Left hindlimb (tissue), 1 donor: ENCODE measurements at regions not wholly inside any gene's neighbourhood (a gene's known extent, or its start where the extent isn't known, plus 50 kb on each side); places are given as distances from the start of the nearest gene placed in this dataset.
"Not testable (repeated sequence)": the region's sequence is repeated elsewhere in the genome, so short reads cannot be mapped to it uniquely, and the experiment has no call there.

Source experiments
- DNase-seq: peaks from one replicate; pipeline ENCODE4 v3.0.0-alpha.2; 2018

GRCh38 chr2:208945719-208946256 lies 478.1 kb upstream of the MAP2 start:
- DNase-seq = no peak

GRCh38 chr2:208948073-208948472 lies 475.8 kb upstream of the MAP2 start:
- no peak for DNase-seq

- DNase-seq = no peak
These were observed 453.8 kb upstream of the MAP2 start for GRCh38 chr2:208970070-208970469.

GRCh38 chr2:208977582-208977981 lies 446.3 kb upstream of the MAP2 start:
- no peak for DNase-seq

- DNase-seq = no peak
These were observed 444.9 kb upstream of the MAP2 start for GRCh38 chr2:208978946-208979345.

- no peak for DNase-seq
These were observed 443.5 kb upstream of the MAP2 start for GRCh38 chr2:208980321-208980720.

- DNase-seq = no peak
These were observed 441.0 kb upstream of the MAP2 start for GRCh38 chr2:208982831-208983230.

GRCh38 chr2:208983486-208983885 lies 440.4 kb upstream of the MAP2 start:
- DNase-seq = no peak

- DNase-seq = no peak
These were observed 439.3 kb upstream of the MAP2 start for GRCh38 chr2:208984376-208985090.

- DNase-seq = no peak
These were observed 438.2 kb upstream of the MAP2 start for GRCh38 chr2:208985644-208986043.

GRCh38 chr2:208990716-208991115 lies 433.1 kb upstream of the MAP2 start:
- no peak for DNase-seq

GRCh38 chr2:208999911-209000310 lies 423.9 kb upstream of the MAP2 start:
- DNase-seq = no peak

- DNase-seq = no peak
These were observed 421.8 kb upstream of the MAP2 start for GRCh38 chr2:209002054-209002453.

GRCh38 chr2:209005371-209005770 lies 418.5 kb upstream of the MAP2 start:
- DNase-seq = no peak

- DNase-seq = no peak
These were observed 415.1 kb upstream of the MAP2 start for GRCh38 chr2:209008636-209009287.

- DNase-seq = not testable (repeated sequence)
These were observed 405.2 kb upstream of the MAP2 start for GRCh38 chr2:209018633-209019032.

- DNase-seq = no peak
These were observed 394.6 kb upstream of the MAP2 start for GRCh38 chr2:209029249-209029648.

- no peak for DNase-seq
These were observed 379.5 kb upstream of the MAP2 start for GRCh38 chr2:209044307-209044706.

- DNase-seq = no peak
These were observed 377.7 kb upstream of the MAP2 start for GRCh38 chr2:209046163-209046562.

- no peak for DNase-seq
These were observed 374.2 kb upstream of the MAP2 start for GRCh38 chr2:209049608-209050007.

GRCh38 chr2:209062210-209062609 lies 361.6 kb upstream of the MAP2 start:
- no peak for DNase-seq

GRCh38 chr2:209070262-209070661 lies 353.6 kb upstream of the MAP2 start:
- DNase-seq = no peak

GRCh38 chr2:209073151-209073550 lies 350.7 kb upstream of the MAP2 start:
- DNase-seq = no peak

GRCh38 chr2:209074711-209075110 lies 349.1 kb upstream of the MAP2 start:
- DNase-seq = no peak

GRCh38 chr2:209076151-209076550 lies 347.7 kb upstream of the MAP2 start:
- no peak for DNase-seq
